RWPE2 (cell line): ENCODE measurements at regions not wholly inside any gene's neighbourhood (a gene's known extent, or its start where the extent isn't known, plus 50 kb on each side); places are given as distances from the start of the nearest gene placed in this dataset.
"Not testable (repeated sequence)": the region's sequence is repeated elsewhere in the genome, so short reads cannot be mapped to it uniquely, and the experiment has no call there.

Source experiments
- ATAC-seq: fragments of 200-7000 bp; cut with Tn5 transposase; 3 replicates; pipeline ENCODE4 v1.9.1; 2021; ENCODE audit warnings: low read depth
- DNase-seq: peaks from one replicate; pipeline ENCODE4 v3.0.0-alpha.2; 2020; ENCODE audit warnings: low spot score
- H3K27ac ChIP-seq: fragments of 450-650 bp; 2 replicates; pipeline ENCODE4 v1.5.1; 2017; ENCODE audit warnings: mild to moderate bottlenecking; ENCODE audit not compliant: poor library complexity, severe bottlenecking
- H3K27me3 ChIP-seq: fragments of 250-450 bp; sonication (Bioruptor Pico); 2 replicates; pipeline ENCODE4 v1.5.1; 2021; ENCODE audit warnings: mild to moderate bottlenecking, moderate library complexity; ENCODE audit not compliant: insufficient read depth, poor library complexity, severe bottlenecking
- H3K36me3 ChIP-seq: fragments of 250-450 bp; sonication (Bioruptor Pico); 2 replicates; pipeline ENCODE4 v1.5.1; 2020; ENCODE audit warnings: low read depth, mild to moderate bottlenecking, moderate library complexity
- H3K4me1 ChIP-seq: fragments of 250-450 bp; sonication (Bioruptor Pico); 2 replicates; pipeline ENCODE4 v1.5.1; 2021; ENCODE audit warnings: mild to moderate bottlenecking, moderate library complexity; ENCODE audit not compliant: insufficient read depth, poor library complexity, severe bottlenecking
- H3K4me3 ChIP-seq: fragments of 250-450 bp; sonication (Bioruptor Pico); 2 replicates; pipeline ENCODE4 v1.5.1; 2021; ENCODE audit warnings: mild to moderate bottlenecking, moderate library complexity; ENCODE audit not compliant: severe bottlenecking
- H3K9me3 ChIP-seq: fragments of 250-450 bp; sonication (Bioruptor Pico); 2 replicates; pipeline ENCODE4 v1.5.1; 2021; ENCODE audit warnings: mild to moderate bottlenecking, moderate library complexity; ENCODE audit not compliant: severe bottlenecking
- CTCF ChIP-seq: fragments of 450-650 bp; IDR thresholded peaks from one replicate; pipeline ENCODE4 v1.5.1; 2017; ENCODE audit warnings: mild to moderate bottlenecking, moderate library complexity; ENCODE audit not compliant: poor library complexity, severe bottlenecking

GRCh38 chr6:121780325-121781321 lies 345.2 kb downstream of the GJA1 start:
- ATAC-seq = peak; percentile 94
- DNase-seq = no peak
- no peaks in the 10 kb centered on the region for H3K36me3 ChIP-seq
- H3K27me3 ChIP-seq = no peaks in the 10 kb centered on the region
- H3K27ac ChIP-seq = peak overlapping the region; percentile 37
- no peaks in the 10 kb centered on the region for H3K9me3 ChIP-seq
- H3K4me1 ChIP-seq = peaks cover 5% of the 10 kb centered on the region
- H3K4me3 ChIP-seq = no peak overlapping the region
- TF ChIP-seq CTCF = no peak

GRCh38 chr6:121791396-121792315 lies 356.2 kb downstream of the GJA1 start:
- no peaks in the 10 kb centered on the region for H3K36me3 ChIP-seq
- H3K4me1 ChIP-seq = peaks cover 8% of the 10 kb centered on the region
- H3K4me3 ChIP-seq = no peak overlapping the region
- no peak for TF ChIP-seq CTCF
- no peaks in the 10 kb centered on the region for H3K9me3 ChIP-seq
- DNase-seq = no peak
- H3K27me3 ChIP-seq = no peaks in the 10 kb centered on the region
- no peak overlapping the region for H3K27ac ChIP-seq
- no peak for ATAC-seq

GRCh38 chr6:121794630-121795029 lies 359.2 kb downstream of the GJA1 start:
- H3K27me3 ChIP-seq = no peaks in the 10 kb centered on the region
- H3K9me3 ChIP-seq = no peaks in the 10 kb centered on the region
- ATAC-seq (peak; percentile 95), DNase-seq (peak; percentile 57)
- no peak overlapping the region for H3K27ac ChIP-seq
- H3K4me1 ChIP-seq = peaks cover 8% of the 10 kb centered on the region
- H3K4me3 ChIP-seq = no peak overlapping the region
- TF ChIP-seq CTCF = no peak
- no peaks in the 10 kb centered on the region for H3K36me3 ChIP-seq

GRCh38 chr6:121797598-121797997 lies 362.2 kb downstream of the GJA1 start:
- ATAC-seq, H3K4me3 ChIP-seq, H3K36me3 ChIP-seq, H3K27ac ChIP-seq, H3K4me1 ChIP-seq, DNase-seq, H3K27me3 ChIP-seq, H3K9me3 ChIP-seq: not testable (repeated sequence)

GRCh38 chr6:121798126-121798525 lies 362.7 kb downstream of the GJA1 start:
- H3K36me3 ChIP-seq, H3K9me3 ChIP-seq, DNase-seq, H3K4me1 ChIP-seq, H3K4me3 ChIP-seq, H3K27me3 ChIP-seq, ATAC-seq, H3K27ac ChIP-seq: not testable (repeated sequence)
